Mesenchymal stem cell (in vitro differentiated cells and primary cell): ENCODE measurements at regions not wholly inside any gene's neighbourhood (a gene's known extent, or its start where the extent isn't known, plus 50 kb on each side); places are given as distances from the start of the nearest gene placed in this dataset.

Experiments
- DNase-seq: peaks from one replicate; pipeline ENCODE4 v3.0.0-alpha.2; 2013
- H2AFZ ChIP-seq: one replicate; pipeline ENCODE4 v1.6.1; 2013; ENCODE audit warnings: low read depth, mild to moderate bottlenecking, control low read depth, inconsistent platforms, low read length, moderate library complexity
- H2AK5ac ChIP-seq: 2 replicates; pipeline ENCODE4 v1.6.1; 2013; ENCODE audit warnings: low read length, moderate library complexity, mild to moderate bottlenecking, inconsistent platforms; ENCODE audit not compliant: severe bottlenecking
- H2BK120ac ChIP-seq: one replicate; pipeline ENCODE4 v1.6.1; 2013; ENCODE audit warnings: low read depth, mild to moderate bottlenecking, inconsistent platforms, low read length, moderate library complexity
- H2BK12ac ChIP-seq, 2 experiments: one replicate each; pipeline ENCODE4 v1.6.1; 2013; ENCODE audit warnings: inconsistent platforms in 2 of 2, low read length in 2 of 2, mild to moderate bottlenecking in 2 of 2, moderate library complexity in 2 of 2, control low read depth in 1 of 2
- H2BK15ac ChIP-seq: one replicate; pipeline ENCODE4 v1.6.1; 2013; ENCODE audit warnings: mild to moderate bottlenecking, low read depth, inconsistent platforms; ENCODE audit not compliant: poor library complexity, severe bottlenecking
- H2BK5ac ChIP-seq: 2 replicates; pipeline ENCODE4 v1.6.1; 2013; ENCODE audit warnings: low read depth, mild to moderate bottlenecking, low read length, control low read depth, inconsistent platforms; ENCODE audit not compliant: poor library complexity, severe bottlenecking
- H3K14ac ChIP-seq, 2 experiments: one replicate each; pipeline ENCODE4 v1.6.1; 2013; ENCODE audit warnings: inconsistent platforms in 2 of 2, low read length in 2 of 2, control low read depth in 1 of 2, mild to moderate bottlenecking in 1 of 2, moderate library complexity in 1 of 2
- H3K18ac ChIP-seq, 2 experiments: one replicate each; pipeline ENCODE4 v1.6.1; 2013; ENCODE audit warnings: inconsistent platforms in 2 of 2, low read length in 2 of 2, control low read depth in 1 of 2, low read depth in 1 of 2, mild to moderate bottlenecking in 1 of 2
- H3K23ac ChIP-seq, 2 experiments: one replicate each; pipeline ENCODE4 v1.6.1; 2013; ENCODE audit warnings: inconsistent platforms in 2 of 2, low read length in 2 of 2, mild to moderate bottlenecking in 2 of 2, moderate library complexity in 2 of 2, control low read depth in 1 of 2
- H3K27ac ChIP-seq: 2 replicates; pipeline ENCODE4 v1.5.1; 2013; ENCODE audit warnings: mild to moderate bottlenecking, moderate library complexity, low read length, control low read depth, inconsistent platforms; ENCODE audit not compliant: poor library complexity, severe bottlenecking
- H3K27me3 ChIP-seq, 2 experiments: 2 replicates each; pipeline versions ENCODE4 v1.6.1 to v1.7.0; 2013; ENCODE audit warnings: low read length in 2 of 2, mild to moderate bottlenecking in 2 of 2, moderate library complexity in 2 of 2, control low read depth in 1 of 2, inconsistent platforms in 1 of 2; ENCODE audit not compliant: control insufficient read depth in 1 of 2, insufficient read depth in 1 of 2
- H3K36me3 ChIP-seq, 2 experiments: 2 replicates each; pipeline versions ENCODE4 v1.6.1 to v1.7.0; 2013; ENCODE audit warnings: low read length in 2 of 2, control low read depth in 1 of 2, inconsistent platforms in 1 of 2, low read depth in 1 of 2, mild to moderate bottlenecking in 1 of 2; ENCODE audit not compliant: insufficient read depth in 2 of 2, control insufficient read depth in 1 of 2
- H3K4ac ChIP-seq, 2 experiments: one replicate each; pipeline ENCODE4 v1.6.1; 2013; ENCODE audit warnings: inconsistent platforms in 2 of 2, low read length in 2 of 2, mild to moderate bottlenecking in 2 of 2, moderate library complexity in 2 of 2, control low read depth in 1 of 2, low read depth in 1 of 2
- H3K4me1 ChIP-seq: 2 replicates; pipeline ENCODE4 v1.6.1; 2013; ENCODE audit warnings: low read depth, low read length, control low read depth; ENCODE audit not compliant: control insufficient read depth, insufficient read depth
- H3K4me2 ChIP-seq: 2 replicates; pipeline ENCODE4 v1.6.1; 2013; ENCODE audit warnings: low read length, mild to moderate bottlenecking, inconsistent platforms; ENCODE audit not compliant: poor library complexity, severe bottlenecking
- H3K4me3 ChIP-seq, 2 experiments: 2 replicates each; pipeline versions ENCODE4 v1.5.1 to v1.7.0; 2013; ENCODE audit warnings: low read length in 2 of 2, mild to moderate bottlenecking in 2 of 2, control low read depth in 1 of 2, low read depth in 1 of 2; ENCODE audit not compliant: insufficient read depth in 1 of 2
- H3K79me1 ChIP-seq: replicated peaks from 2 replicates; pipeline ENCODE4 v1.6.1; 2013; ENCODE audit warnings: mild to moderate bottlenecking, control low read depth, low read length, inconsistent platforms; ENCODE audit not compliant: poor library complexity, severe bottlenecking
- H3K9ac ChIP-seq: 2 replicates; pipeline ENCODE4 v1.7.0; 2013; ENCODE audit warnings: mild to moderate bottlenecking, low read length, moderate library complexity
- H3K9me3 ChIP-seq: 2 replicates; pipeline ENCODE4 v1.7.0; 2013; ENCODE audit warnings: mild to moderate bottlenecking, low read length; ENCODE audit not compliant: control insufficient read depth
- H4K8ac ChIP-seq: one replicate; pipeline ENCODE4 v1.6.1; 2013; ENCODE audit warnings: inconsistent platforms, mild to moderate bottlenecking, low read length, moderate library complexity
- H4K91ac ChIP-seq: one replicate; pipeline ENCODE4 v1.6.1; 2013; ENCODE audit warnings: mild to moderate bottlenecking, low read length, inconsistent platforms
- WGBS: methylation state at CpG from one replicate; pipeline ENCODE4 v1.1.7; 2013; ENCODE audit warnings: mixed read lengths; 5-methylcytosine and 5-hydroxymethylcytosine counted together

DNA sequence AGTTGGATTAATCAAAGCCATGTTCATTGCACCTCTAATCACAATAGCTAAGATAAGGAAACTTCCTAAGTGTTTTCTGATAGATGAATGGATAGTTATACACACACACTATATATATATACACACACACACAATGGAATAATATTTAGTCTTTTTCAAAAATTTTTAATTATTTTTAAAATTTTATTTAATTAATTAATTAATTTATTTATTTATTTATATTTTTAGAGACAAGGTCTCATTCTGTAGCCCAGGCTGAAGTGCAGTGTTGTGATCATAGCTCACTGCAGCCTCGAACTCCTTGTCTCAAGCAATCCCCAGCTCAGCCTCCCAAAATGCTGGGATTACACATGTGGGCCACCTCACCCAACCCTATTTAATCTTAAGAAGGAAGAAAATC is 481.0 kb upstream of the TNP1 start:
- Histone ChIP-seq H3K27ac (no peak overlapping the region), H3K27me3 (no peaks in the 10 kb centered on the region), H3K18ac (no peak overlapping the region), H3K9ac (no peak overlapping the region), H3K36me3 (no peaks in the 10 kb centered on the region), H3K4me1 (no peaks in the 10 kb centered on the region), H3K14ac (no peak overlapping the region), H4K91ac (no peak overlapping the region), H3K9me3 (no peaks in the 10 kb centered on the region), H2BK120ac (no peak overlapping the region), H2BK5ac (no peak overlapping the region), H3K23ac (no peak overlapping the region), H3K79me1 (no peaks in the 10 kb centered on the region), H3K4me2 (no peak overlapping the region), H2AK5ac (no peak overlapping the region), H3K4ac (no peak overlapping the region), H3K4me3 (no peak overlapping the region), H2BK15ac (no peak overlapping the region), H2BK12ac (no peak overlapping the region), H4K8ac (no peak overlapping the region), H2AFZ (no peak overlapping the region)
- no peak for DNase-seq
- 90% methylated on average over 1 of the region's 1 CpG for WGBS

DNA sequence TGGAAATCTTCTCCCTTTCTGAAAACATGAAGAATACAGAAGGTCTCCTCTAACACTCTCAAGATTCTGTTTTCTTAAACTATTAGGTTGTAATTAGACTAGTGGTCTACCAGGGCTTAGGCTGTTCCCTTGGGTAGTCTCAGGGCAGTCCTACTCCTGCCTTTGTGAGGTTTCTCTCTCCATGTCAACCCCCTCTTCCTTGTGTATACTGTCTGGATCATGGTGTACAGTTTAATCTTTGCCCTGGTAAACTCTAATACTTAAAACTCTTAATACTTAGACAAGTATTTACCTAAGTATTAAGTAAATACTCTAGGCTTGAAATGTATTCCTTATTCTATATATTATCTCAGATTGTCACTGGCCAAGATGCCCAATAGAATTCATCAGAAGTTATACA is 480.3 kb upstream of the TNP1 start:
- Histone ChIP-seq H3K14ac (no peak overlapping the region), H4K91ac (no peak overlapping the region), H3K23ac (no peak overlapping the region), H2AK5ac (no peak overlapping the region), H3K27me3 (no peaks in the 10 kb centered on the region), H2BK15ac (peak overlapping the region; percentile 44), H3K79me1 (no peaks in the 10 kb centered on the region), H3K9ac (no peak overlapping the region), H2BK120ac (no peak overlapping the region), H4K8ac (no peak overlapping the region), H3K27ac (no peak overlapping the region), H3K4me1 (no peaks in the 10 kb centered on the region), H2BK12ac (peak overlapping the region in 1 of 2 experiments; percentile 31), H3K4me3 (no peak overlapping the region), H3K18ac (no peak overlapping the region), H2AFZ (no peak overlapping the region), H3K4me2 (no peak overlapping the region), H3K9me3 (no peaks in the 10 kb centered on the region), H2BK5ac (no peak overlapping the region), H3K4ac (peak overlapping the region in 1 of 2 experiments; percentile 38), H3K36me3 (no peaks in the 10 kb centered on the region)
- DNase-seq: no peak

DNA sequence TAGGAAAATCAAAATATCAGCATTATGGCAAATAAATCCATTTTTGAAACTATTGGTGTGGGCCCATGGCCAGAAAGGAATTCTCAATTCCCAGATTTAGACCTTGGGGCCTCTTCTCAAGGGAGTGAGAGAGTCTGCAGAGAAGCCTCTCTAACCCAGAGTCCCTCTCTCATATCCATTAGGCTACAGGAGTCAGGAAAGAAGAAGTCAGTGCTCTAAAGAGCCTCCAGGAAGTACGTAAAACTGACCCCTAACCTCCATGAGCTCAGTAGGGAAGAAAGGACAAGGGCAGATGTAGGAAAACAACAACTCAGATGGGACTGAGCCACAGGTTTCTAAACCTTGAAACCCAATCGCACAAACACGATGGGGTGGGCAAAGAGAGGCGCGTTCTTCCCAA is 479.9 kb upstream of the TNP1 start:
- Histone ChIP-seq H2AFZ (no peak overlapping the region), H3K4ac (no peak overlapping the region), H2BK120ac (peak overlapping the region; percentile 11), H3K79me1 (no peaks in the 10 kb centered on the region), H2BK15ac (peak overlapping the region; percentile 44), H3K4me1 (no peaks in the 10 kb centered on the region), H2AK5ac (peak overlapping the region; percentile 1), H2BK5ac (no peak overlapping the region), H3K9ac (no peak overlapping the region), H3K4me2 (no peak overlapping the region), H3K4me3 (no peak overlapping the region), H3K27me3 (no peaks in the 10 kb centered on the region), H4K91ac (no peak overlapping the region), H3K36me3 (no peaks in the 10 kb centered on the region), H3K23ac (no peak overlapping the region), H3K9me3 (no peaks in the 10 kb centered on the region), H3K14ac (no peak overlapping the region), H4K8ac (no peak overlapping the region), H2BK12ac (peak overlapping the region in 1 of 2 experiments; percentile 31), H3K18ac (no peak overlapping the region), H3K27ac (no peak overlapping the region)
- WGBS: 89% methylated on average over 3 of the region's 5 CpGs
- peak; percentile 22 for DNase-seq

DNA sequence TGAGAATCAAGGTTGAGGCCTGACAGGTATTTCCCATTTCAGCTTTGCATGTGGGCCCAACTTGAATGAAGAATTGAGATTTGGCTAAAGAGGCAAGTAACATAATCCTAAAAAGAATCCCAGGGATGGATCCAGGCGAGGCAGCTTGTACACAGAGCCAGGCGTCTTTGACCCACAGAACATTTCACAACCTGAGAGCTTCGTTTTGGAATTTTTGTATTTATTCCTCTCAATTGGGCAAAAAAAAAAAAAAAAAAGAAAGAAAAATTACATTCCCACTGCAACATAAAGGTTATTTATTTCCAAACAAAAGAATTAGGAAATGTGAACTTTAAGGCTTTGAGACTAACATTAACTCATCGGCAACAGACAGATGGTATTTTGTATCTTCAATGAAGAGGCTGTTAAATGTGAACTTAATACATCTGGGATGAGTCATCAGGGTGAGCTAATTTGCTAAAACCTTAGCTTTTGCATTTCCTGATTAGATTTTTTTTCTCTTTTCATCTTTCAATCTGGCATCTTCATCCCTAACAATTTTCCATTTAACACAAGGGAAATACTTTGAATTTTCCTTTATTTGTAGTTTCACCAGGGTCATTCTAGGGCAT is 478.5 kb upstream of the TNP1 start:
- 67% methylated on average over 1 of the region's 4 CpGs for WGBS
- H3K27me3 ChIP-seq: no peaks in the 10 kb centered on the region
- H3K9me3 ChIP-seq: no peaks in the 10 kb centered on the region
- H2BK12ac ChIP-seq: no peak overlapping the region
- no peak overlapping the region for H3K4me2 ChIP-seq
- peak overlapping the region; percentile 79 for H2BK5ac ChIP-seq
- no peaks in the 10 kb centered on the region for H3K4me1 ChIP-seq
- DNase-seq: peak; percentile 82
- no peak overlapping the region for H3K4ac ChIP-seq
- H4K91ac ChIP-seq: no peak overlapping the region
- H3K27ac ChIP-seq: peak overlapping the region; percentile 70
- no peak overlapping the region for H2BK15ac ChIP-seq
- H4K8ac ChIP-seq: no peak overlapping the region
- H3K14ac ChIP-seq: no peak overlapping the region
- H3K79me1 ChIP-seq: no peaks in the 10 kb centered on the region
- H3K18ac ChIP-seq: no peak overlapping the region
- no peak overlapping the region for H3K23ac ChIP-seq
- H3K9ac ChIP-seq: peak overlapping the region; percentile 37
- peak overlapping the region; percentile 88 for H2AK5ac ChIP-seq
- no peaks in the 10 kb centered on the region for H3K36me3 ChIP-seq
- H2AFZ ChIP-seq: no peak overlapping the region
- H3K4me3 ChIP-seq: no peak overlapping the region
- H2BK120ac ChIP-seq: no peak overlapping the region
